T47D (cell line): ENCODE measurements at regions not wholly inside any gene's neighbourhood (a gene's known extent, or its start where the extent isn't known, plus 50 kb on each side); places are given as distances from the start of the nearest gene placed in this dataset.
"Not testable (repeated sequence)": the region's sequence is repeated elsewhere in the genome, so short reads cannot be mapped to it uniquely, and the experiment has no call there.

Experiments used
- DNase-seq, 2 experiments: peaks; one replicate each; pipeline versions ENCODE4 v3.0.0 to v3.0.0-alpha.2; 2011 to 2012; ENCODE audit warnings: low read depth in 1 of 2, low spot score in 1 of 2
- JUND ChIP-seq: IDR thresholded peaks from 2 replicates; pipeline ENCODE4 v1.6.1; 2012; ENCODE audit warnings: low read depth
- in situ Hi-C: cut with HindIII; loops from 2 replicates; pipeline ENCODE4 v1.10.0; 2016; ENCODE audit warnings: low sequenced_read_pairs, low pct_unique_long_range_greater_than_20kb

DNA sequence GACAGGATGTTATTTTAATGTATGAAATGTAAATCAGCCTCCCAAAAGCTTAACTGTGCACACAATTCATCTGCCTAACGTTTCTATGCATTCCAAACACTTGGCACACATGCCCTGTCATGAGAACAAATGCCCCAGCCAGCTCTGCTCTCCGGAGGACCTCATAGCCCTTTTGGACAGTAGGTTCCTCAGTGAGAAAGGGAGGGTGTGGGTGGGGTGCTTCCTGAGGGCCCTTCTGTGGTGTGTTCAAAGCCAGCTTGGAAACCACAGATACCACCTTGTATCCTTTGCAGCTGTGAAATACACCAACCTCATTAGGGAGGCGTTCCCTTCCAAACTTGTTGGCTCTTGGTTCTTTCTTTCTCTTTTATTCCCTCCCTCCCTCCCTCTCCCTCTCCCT lies 102.2 kb upstream of the ASB18 start:
- in situ Hi-C loops: no loop called here
- TF ChIP-seq JUND: no peak
- no peak for DNase-seq

DNA sequence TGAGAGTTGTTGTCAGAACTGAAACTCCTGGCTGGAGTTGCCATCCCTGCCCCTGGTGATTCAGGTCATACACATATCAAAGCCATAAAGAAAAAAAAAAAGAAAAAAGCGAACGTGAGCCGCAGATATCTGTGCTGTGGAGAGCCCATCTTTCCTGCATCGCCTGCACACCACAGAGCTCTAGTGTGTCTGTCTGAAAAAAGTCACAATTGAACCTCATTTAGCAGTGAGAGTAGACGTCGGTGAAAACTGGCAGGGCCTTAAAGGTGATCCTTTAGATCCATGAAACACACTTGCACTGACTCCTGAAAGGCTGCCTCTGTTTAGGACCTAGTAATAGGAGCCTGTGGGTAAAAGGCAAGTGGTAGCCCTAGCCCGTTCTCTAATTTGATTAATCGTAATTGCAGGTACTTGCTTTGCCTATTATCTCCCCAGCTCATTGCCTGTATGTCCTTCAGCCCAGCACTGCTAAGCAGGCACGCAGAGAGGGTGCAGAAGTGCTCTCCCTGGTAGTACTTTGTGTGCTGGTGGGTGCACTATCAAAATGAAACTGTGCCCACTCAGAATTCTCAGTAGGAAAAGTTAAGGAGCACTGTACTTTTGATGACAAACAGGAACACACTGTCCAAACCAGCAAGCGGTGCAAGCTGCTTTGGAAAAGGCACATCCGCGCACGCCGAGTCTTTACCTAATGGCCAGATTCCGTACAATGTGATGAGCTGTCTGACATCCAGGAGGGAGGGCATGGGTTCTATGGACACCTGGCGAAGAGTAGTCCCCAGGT lies 103.5 kb upstream of the ASB18 start:
- TF ChIP-seq JUND: no peak
- no peak for DNase-seq
- in situ Hi-C loops: no loop called here

- no peak for DNase-seq
- no peak for TF ChIP-seq JUND
- in situ Hi-C loops: no loop called here
These were observed 105.5 kb upstream of the ASB18 start for GRCh38 chr2:236369661-236370062.

DNA sequence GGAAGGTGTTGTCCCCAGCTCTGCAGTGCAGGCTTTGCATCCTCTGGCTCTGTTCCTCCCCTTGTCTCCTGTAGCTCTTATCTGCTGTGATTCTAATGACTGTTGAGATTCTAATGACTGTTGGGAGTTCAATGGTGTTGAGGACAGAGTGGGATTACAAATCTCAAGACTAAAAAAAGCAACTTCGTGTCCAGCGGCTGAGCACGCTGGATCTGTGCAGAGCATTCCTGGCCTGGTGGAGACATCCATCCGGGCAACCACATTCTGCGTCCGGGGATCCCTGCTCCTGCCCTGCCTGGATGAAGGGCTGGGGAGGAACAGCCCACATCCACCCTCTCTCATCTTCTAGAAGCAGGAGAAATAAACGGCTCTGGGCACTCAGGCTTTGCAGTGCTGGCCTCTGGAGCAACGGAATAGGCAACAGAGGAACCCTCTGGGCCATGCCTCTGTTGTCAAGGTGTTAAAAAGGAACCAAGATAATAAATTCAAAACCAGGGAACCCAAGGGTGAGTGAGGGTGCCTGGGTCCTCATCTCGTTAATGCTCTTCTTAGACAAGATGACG lies 106.7 kb upstream of the ASB18 start:
- DNase-seq: no peak
- in situ Hi-C loops: no loop called here
- no peak for TF ChIP-seq JUND

DNA sequence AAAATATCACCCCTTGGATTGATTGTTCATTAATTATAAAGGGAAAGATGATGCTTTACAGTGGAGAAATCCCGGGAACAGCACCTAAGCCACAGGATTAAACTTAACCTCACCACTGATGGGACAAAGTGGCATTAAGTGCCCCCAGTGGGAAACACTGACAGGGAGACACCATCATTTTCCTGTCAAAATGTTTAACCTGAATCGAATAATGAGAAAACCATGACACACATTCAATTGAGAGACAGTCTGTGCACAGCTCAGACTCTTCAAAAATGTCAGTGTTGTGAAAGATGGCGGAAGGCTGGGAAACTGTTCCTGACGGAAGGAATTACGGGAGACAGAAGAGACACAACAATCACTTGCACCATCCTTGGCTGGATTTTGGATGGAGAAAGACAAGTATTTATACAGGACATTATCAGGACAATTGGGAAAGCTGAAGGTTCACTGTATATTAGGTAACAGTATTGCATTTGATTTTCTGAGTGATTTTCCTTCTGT lies 111.8 kb upstream of the ASB18 start:
- in situ Hi-C loops: no loop called here
- no peak for TF ChIP-seq JUND

GRCh38 chr2:236376566-236377244 lies 112.5 kb upstream of the ASB18 start:
- in situ Hi-C loops: no loop called here
- DNase-seq: peak in 1 of 2 experiments; percentile 38
- no peak for TF ChIP-seq JUND

More for the DNA sequence above, 111.8 kb upstream of the ASB18 start:
- DNase-seq: no peak

GRCh38 chr2:236380051-236380612 lies 115.9 kb upstream of the ASB18 start:
- no peak for TF ChIP-seq JUND
- no peak for DNase-seq
- in situ Hi-C loops: no loop called here

DNA sequence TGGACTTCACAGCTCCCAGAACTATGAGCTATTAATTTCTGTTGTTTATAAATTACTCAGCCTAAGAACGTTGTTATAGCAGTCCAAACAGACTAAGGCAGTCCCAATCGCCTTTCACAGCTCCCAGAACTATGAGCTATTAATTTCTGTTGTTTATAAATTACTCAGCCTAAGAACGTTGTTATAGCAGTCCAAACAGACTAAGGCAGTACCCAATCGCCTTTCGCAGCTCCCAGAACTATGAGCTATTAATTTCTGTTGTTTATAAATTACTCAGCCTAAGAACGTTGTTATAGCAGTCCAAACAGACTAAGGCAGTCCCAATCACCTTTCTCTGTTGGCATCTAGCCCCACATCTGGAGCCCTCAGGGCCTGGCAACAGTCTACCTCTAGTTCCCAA lies 117.0 kb upstream of the ASB18 start:
- DNase-seq, in situ Hi-C loops: not testable (repeated sequence)

DNA sequence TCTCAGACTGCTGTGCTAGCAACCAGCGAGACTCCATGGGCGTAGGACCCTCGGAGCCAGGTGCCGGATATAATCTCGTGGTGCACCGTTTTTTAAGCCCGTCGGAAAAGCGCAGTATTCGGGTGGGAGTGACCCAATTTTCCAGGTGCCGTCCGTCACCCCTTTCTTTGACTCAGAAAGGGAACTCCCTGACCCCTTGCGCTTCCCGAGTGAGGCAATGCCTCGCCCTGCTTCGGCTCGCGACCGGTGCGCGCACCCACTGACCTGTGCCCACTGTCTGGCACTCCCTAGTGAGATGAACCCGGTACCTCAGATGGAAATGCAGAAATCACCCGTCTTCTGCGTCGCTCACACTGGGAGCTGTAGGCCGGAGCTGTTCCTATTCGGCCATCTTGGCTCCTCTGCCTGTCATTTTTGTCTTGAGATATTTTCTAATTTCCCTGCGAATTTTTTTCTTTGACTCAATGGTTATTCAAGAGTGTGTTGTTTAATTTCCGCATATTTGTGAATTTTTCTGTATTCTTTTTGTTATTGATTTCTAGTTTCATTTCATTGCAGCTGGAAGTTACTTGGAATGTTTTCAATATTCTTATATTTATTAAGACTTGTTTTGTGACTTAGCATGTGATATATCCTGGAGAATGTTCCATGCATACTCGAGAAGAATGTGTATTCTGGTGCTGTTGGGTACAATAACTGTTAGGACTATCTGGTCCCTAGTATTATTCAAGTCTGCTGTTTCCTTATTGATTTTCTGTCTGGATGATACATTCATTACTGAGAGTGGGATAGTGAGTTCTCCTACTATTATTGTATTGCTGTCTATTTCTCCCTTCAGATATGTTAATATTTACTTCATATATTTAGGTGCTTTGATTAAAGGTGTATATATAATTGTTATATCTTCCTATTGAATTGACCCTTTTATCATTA lies 125.3 kb upstream of the ASB18 start:
- in situ Hi-C loops, DNase-seq: not testable (repeated sequence)

GRCh38 chr2:236393101-236393500 lies 128.9 kb upstream of the ASB18 start:
- no peak for TF ChIP-seq JUND

DNA sequence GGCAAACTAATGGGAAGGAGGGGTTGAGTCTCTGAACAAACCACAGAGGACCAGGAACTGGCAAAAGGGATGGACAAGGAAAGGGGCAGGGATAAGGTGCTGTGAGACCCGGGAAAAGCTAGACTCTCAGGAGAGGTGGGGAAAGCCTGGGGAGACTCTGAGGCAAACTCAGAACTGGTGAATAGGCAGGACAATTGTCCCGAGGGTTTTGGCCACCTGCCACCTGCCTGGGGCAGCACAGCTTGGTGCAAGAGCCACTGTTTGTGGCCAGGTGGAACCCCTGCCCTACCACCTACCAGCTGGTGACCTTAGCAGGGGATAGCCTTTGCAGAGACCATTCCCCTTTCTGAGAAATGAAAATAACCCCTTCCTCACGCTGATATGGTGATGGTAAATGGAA lies 129.4 kb upstream of the ASB18 start:
- no peak for DNase-seq

More at GRCh38 chr2:236393101-236393500, 128.9 kb upstream of the ASB18 start:
- in situ Hi-C loops: no loop called here
- no peak for DNase-seq

DNA sequence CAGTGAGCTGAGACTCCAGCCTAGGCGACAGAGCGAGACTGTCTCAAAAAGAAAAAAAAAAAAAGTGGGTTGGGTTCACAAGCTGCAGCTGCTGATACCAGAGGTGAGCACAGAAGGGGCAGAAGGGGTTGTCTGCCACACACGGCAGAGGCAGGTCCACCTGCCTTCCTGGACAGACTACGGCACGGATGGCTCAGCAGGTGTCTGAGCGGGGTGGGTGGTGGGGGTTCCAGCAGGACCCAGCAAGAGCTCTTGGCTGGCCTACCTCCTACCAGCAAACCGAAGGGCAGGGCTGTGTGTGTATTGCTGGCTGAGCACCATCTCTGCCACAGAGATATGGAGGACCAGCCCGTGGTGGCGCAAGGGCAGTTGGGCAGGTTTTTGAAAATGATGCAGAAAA lies 130.4 kb upstream of the ASB18 start:
- DNase-seq: no peak
- in situ Hi-C loops: no loop called here
- no peak for TF ChIP-seq JUND

More for the DNA sequence above, 129.4 kb upstream of the ASB18 start:
- TF ChIP-seq JUND: no peak
- in situ Hi-C loops: no loop called here
